ENCODE measurements at regions not wholly inside any gene's neighbourhood (a gene's known extent, or its start where the extent isn't known, plus 50 kb on each side); places are given as distances from the start of the nearest gene placed in this dataset.

GRCh38 chrX:107551546-107551945 lies 76.8 kb upstream of the PRPS1 start:
- H3K4me1 ChIP-seq (ENCODE audit: control insufficient read depth in 2 of 2, insufficient read depth in 2 of 2, low read length in 2 of 2), result peaks cover 0 to 8% of the 10 kb centered on the region in 2 donors
- H3K36me3 ChIP-seq (ENCODE audit: control insufficient read depth in 2 of 2, insufficient read depth in 2 of 2, low read length in 1 of 2), result no peaks in the 10 kb centered on the region
- no peaks in the 10 kb centered on the region for H3K9me3 ChIP-seq (ENCODE audit: control insufficient read depth in 2 of 2, insufficient read depth in 1 of 2, low read length in 1 of 2)
- DNase-seq (ENCODE audit: low read depth in 6 of 9, low spot score in 9 of 9), result no peak
- WGBS, result 92% methylated on average over 7 of the region's 7 CpGs
- no peak overlapping the region for H3K27ac ChIP-seq (ENCODE audit: low read depth in 1 of 2, low read length in 1 of 2)
- H3K27me3 ChIP-seq (ENCODE audit: control insufficient read depth in 2 of 2, insufficient read depth in 1 of 2, low read length in 1 of 2), result peaks cover 0 to 7% of the 10 kb centered on the region in 2 donors
- no peak overlapping the region for H3K4me3 ChIP-seq (ENCODE audit: low read length in 2 of 2)

- no peaks in the 10 kb centered on the region for H3K36me3 ChIP-seq (ENCODE audit: control insufficient read depth in 2 of 2, insufficient read depth in 2 of 2, low read length in 1 of 2)
- H3K27ac ChIP-seq (ENCODE audit: low read depth in 1 of 2, low read length in 1 of 2), result no peak overlapping the region
- WGBS, result 100% methylated on average over 1 of the region's 1 CpG
Observed at GRCh38 chrX:107552930-107553329, 75.4 kb upstream of the PRPS1 start.

GRCh38 chrX:107556967-107557366 lies 71.3 kb upstream of the PRPS1 start:
- no peak overlapping the region for H3K4me3 ChIP-seq (ENCODE audit: low read length in 2 of 2)
- DNase-seq (ENCODE audit: low read depth in 6 of 9, low spot score in 9 of 9), result no peak
- peaks cover 0 to 8% of the 10 kb centered on the region in 2 donors for H3K27me3 ChIP-seq (ENCODE audit: control insufficient read depth in 2 of 2, insufficient read depth in 1 of 2, low read length in 1 of 2)
- no peak overlapping the region for H3K27ac ChIP-seq (ENCODE audit: low read depth in 1 of 2, low read length in 1 of 2)
- no peaks in the 10 kb centered on the region for H3K36me3 ChIP-seq (ENCODE audit: control insufficient read depth in 2 of 2, insufficient read depth in 2 of 2, low read length in 1 of 2)
- H3K4me1 ChIP-seq (ENCODE audit: control insufficient read depth in 2 of 2, insufficient read depth in 2 of 2, low read length in 2 of 2), result no peaks in the 10 kb centered on the region
- 97% methylated on average over 3 of the region's 3 CpGs for WGBS
- no peaks in the 10 kb centered on the region for H3K9me3 ChIP-seq (ENCODE audit: control insufficient read depth in 2 of 2, insufficient read depth in 1 of 2, low read length in 1 of 2)

More at GRCh38 chrX:107552930-107553329, 75.4 kb upstream of the PRPS1 start:
- peaks cover 0 to 8% of the 10 kb centered on the region in 2 donors for H3K4me1 ChIP-seq (ENCODE audit: control insufficient read depth in 2 of 2, insufficient read depth in 2 of 2, low read length in 2 of 2)
- no peak for DNase-seq (ENCODE audit: low read depth in 6 of 9, low spot score in 9 of 9)
- H3K27me3 ChIP-seq (ENCODE audit: control insufficient read depth in 2 of 2, insufficient read depth in 1 of 2, low read length in 1 of 2), result peaks cover 0 to 5% of the 10 kb centered on the region in 2 donors
- no peaks in the 10 kb centered on the region for H3K9me3 ChIP-seq (ENCODE audit: control insufficient read depth in 2 of 2, insufficient read depth in 1 of 2, low read length in 1 of 2)
- no peak overlapping the region for H3K4me3 ChIP-seq (ENCODE audit: low read length in 2 of 2)

GRCh38 chrX:107559506-107559905 lies 68.8 kb upstream of the PRPS1 start:
- no peak for DNase-seq (ENCODE audit: low read depth in 6 of 9, low spot score in 9 of 9)
- H3K27me3 ChIP-seq (ENCODE audit: control insufficient read depth in 2 of 2, insufficient read depth in 1 of 2, low read length in 1 of 2), result peaks cover 0 to 6% of the 10 kb centered on the region in 2 donors
- H3K27ac ChIP-seq (ENCODE audit: low read depth in 1 of 2, low read length in 1 of 2), result no peak overlapping the region
- no peaks in the 10 kb centered on the region for H3K9me3 ChIP-seq (ENCODE audit: control insufficient read depth in 2 of 2, insufficient read depth in 1 of 2, low read length in 1 of 2)
- no peak overlapping the region for H3K4me3 ChIP-seq (ENCODE audit: low read length in 2 of 2)
- no peaks in the 10 kb centered on the region for H3K4me1 ChIP-seq (ENCODE audit: control insufficient read depth in 2 of 2, insufficient read depth in 2 of 2, low read length in 2 of 2)
- H3K36me3 ChIP-seq (ENCODE audit: control insufficient read depth in 2 of 2, insufficient read depth in 2 of 2, low read length in 1 of 2), result no peaks in the 10 kb centered on the region

GRCh38 chrX:107560041-107560440 lies 68.3 kb upstream of the PRPS1 start:
- no peak overlapping the region for H3K4me3 ChIP-seq (ENCODE audit: low read length in 2 of 2)
- no peak for DNase-seq (ENCODE audit: low read depth in 6 of 9, low spot score in 9 of 9)
- WGBS, result 96% methylated on average over 10 of the region's 10 CpGs
- H3K4me1 ChIP-seq (ENCODE audit: control insufficient read depth in 2 of 2, insufficient read depth in 2 of 2, low read length in 2 of 2), result no peaks in the 10 kb centered on the region
- H3K36me3 ChIP-seq (ENCODE audit: control insufficient read depth in 2 of 2, insufficient read depth in 2 of 2, low read length in 1 of 2), result no peaks in the 10 kb centered on the region
- H3K27me3 ChIP-seq (ENCODE audit: control insufficient read depth in 2 of 2, insufficient read depth in 1 of 2, low read length in 1 of 2), result peaks cover 0 to 6% of the 10 kb centered on the region in 2 donors
- no peaks in the 10 kb centered on the region for H3K9me3 ChIP-seq (ENCODE audit: control insufficient read depth in 2 of 2, insufficient read depth in 1 of 2, low read length in 1 of 2)
- H3K27ac ChIP-seq (ENCODE audit: low read depth in 1 of 2, low read length in 1 of 2), result no peak overlapping the region

GRCh38 chrX:107560980-107561379 lies 67.3 kb upstream of the PRPS1 start:
- WGBS, result 97% methylated on average over 4 of the region's 4 CpGs
- H3K27ac ChIP-seq (ENCODE audit: low read depth in 1 of 2, low read length in 1 of 2), result no peak overlapping the region
- H3K4me1 ChIP-seq (ENCODE audit: control insufficient read depth in 2 of 2, insufficient read depth in 2 of 2, low read length in 2 of 2), result no peaks in the 10 kb centered on the region
- H3K36me3 ChIP-seq (ENCODE audit: control insufficient read depth in 2 of 2, insufficient read depth in 2 of 2, low read length in 1 of 2), result no peaks in the 10 kb centered on the region
- H3K9me3 ChIP-seq (ENCODE audit: control insufficient read depth in 2 of 2, insufficient read depth in 1 of 2, low read length in 1 of 2), result no peaks in the 10 kb centered on the region
- H3K4me3 ChIP-seq (ENCODE audit: low read length in 2 of 2), result no peak overlapping the region
- DNase-seq (ENCODE audit: low read depth in 6 of 9, low spot score in 9 of 9), result no peak
- peaks cover 0 to 6% of the 10 kb centered on the region in 2 donors for H3K27me3 ChIP-seq (ENCODE audit: control insufficient read depth in 2 of 2, insufficient read depth in 1 of 2, low read length in 1 of 2)

- Histone ChIP-seq H3K4me3 (ENCODE audit: low read length in 2 of 2) (no peak overlapping the region), H3K27me3 (ENCODE audit: control insufficient read depth in 2 of 2, insufficient read depth in 1 of 2, low read length in 1 of 2) (peaks cover 0 to 6% of the 10 kb centered on the region in 2 donors), H3K27ac (ENCODE audit: low read depth in 1 of 2, low read length in 1 of 2) (no peak overlapping the region), H3K36me3 (ENCODE audit: control insufficient read depth in 2 of 2, insufficient read depth in 2 of 2, low read length in 1 of 2) (no peaks in the 10 kb centered on the region), H3K9me3 (ENCODE audit: control insufficient read depth in 2 of 2, insufficient read depth in 1 of 2, low read length in 1 of 2) (no peaks in the 10 kb centered on the region), H3K4me1 (ENCODE audit: control insufficient read depth in 2 of 2, insufficient read depth in 2 of 2, low read length in 2 of 2) (no peaks in the 10 kb centered on the region)
- no peak for DNase-seq (ENCODE audit: low read depth in 6 of 9, low spot score in 9 of 9)
- WGBS, result 65% methylated on average over 7 of the region's 7 CpGs
Observed at GRCh38 chrX:107561468-107562215, 66.7 kb upstream of the PRPS1 start.

- H3K27me3 ChIP-seq (ENCODE audit: control insufficient read depth in 2 of 2, insufficient read depth in 1 of 2, low read length in 1 of 2), result peaks cover 0 to 6% of the 10 kb centered on the region in 2 donors
- 94% methylated on average over 3 of the region's 3 CpGs for WGBS
- H3K27ac ChIP-seq (ENCODE audit: low read depth in 1 of 2, low read length in 1 of 2), result no peak overlapping the region
- H3K9me3 ChIP-seq (ENCODE audit: control insufficient read depth in 2 of 2, insufficient read depth in 1 of 2, low read length in 1 of 2), result no peaks in the 10 kb centered on the region
- no peak overlapping the region for H3K4me3 ChIP-seq (ENCODE audit: low read length in 2 of 2)
- H3K36me3 ChIP-seq (ENCODE audit: control insufficient read depth in 2 of 2, insufficient read depth in 2 of 2, low read length in 1 of 2), result no peaks in the 10 kb centered on the region
- DNase-seq (ENCODE audit: low read depth in 6 of 9, low spot score in 9 of 9), result no peak
- no peaks in the 10 kb centered on the region for H3K4me1 ChIP-seq (ENCODE audit: control insufficient read depth in 2 of 2, insufficient read depth in 2 of 2, low read length in 2 of 2)
Observed at GRCh38 chrX:107562482-107562881, 65.8 kb upstream of the PRPS1 start.

- Histone ChIP-seq H3K4me1 (ENCODE audit: control insufficient read depth in 2 of 2, insufficient read depth in 2 of 2, low read length in 2 of 2) (no peaks in the 10 kb centered on the region), H3K27ac (ENCODE audit: low read depth in 1 of 2, low read length in 1 of 2) (no peak overlapping the region), H3K9me3 (ENCODE audit: control insufficient read depth in 2 of 2, insufficient read depth in 1 of 2, low read length in 1 of 2) (no peaks in the 10 kb centered on the region), H3K36me3 (ENCODE audit: control insufficient read depth in 2 of 2, insufficient read depth in 2 of 2, low read length in 1 of 2) (no peaks in the 10 kb centered on the region), H3K4me3 (ENCODE audit: low read length in 2 of 2) (no peak overlapping the region), H3K27me3 (ENCODE audit: control insufficient read depth in 2 of 2, insufficient read depth in 1 of 2, low read length in 1 of 2) (peaks cover 0 to 6% of the 10 kb centered on the region in 2 donors)
- no peak for DNase-seq (ENCODE audit: low read depth in 6 of 9, low spot score in 9 of 9)
- 83% methylated on average over 4 of the region's 4 CpGs for WGBS
Observed at GRCh38 chrX:107563824-107564223, 64.5 kb upstream of the PRPS1 start.

Data from thymus (tissue), 11 donors.